Neural progenitor cell (in vitro differentiated cells): ENCODE measurements at regions not wholly inside any gene's neighbourhood (a gene's known extent, or its start where the extent isn't known, plus 50 kb on each side); places are given as distances from the start of the nearest gene placed in this dataset.

ENCODE experiments used
- EZH2 ChIP-seq: fragments of 200-600 bp; sonication (generic); IDR thresholded peaks from 2 replicates; pipeline ENCODE4 v1.6.1; 2017; ENCODE audit warnings: antibody characterized with exemption, mild to moderate bottlenecking, moderate library complexity
- EZH2phosphoT487 ChIP-seq: fragments of 200-600 bp; sonication (generic); IDR thresholded peaks from 2 replicates; pipeline ENCODE4 v1.6.1; 2017; ENCODE audit warnings: antibody characterized with exemption
- TF ChIP-seq, protein P1 (sequence below): fragments of 200-600 bp; sonication (generic); IDR thresholded peaks from 2 replicates; pipeline ENCODE4 v1.5.1; 2017; ENCODE audit warnings: antibody characterized with exemption, mild to moderate bottlenecking

- TF ChIP-seq, protein P1, sequence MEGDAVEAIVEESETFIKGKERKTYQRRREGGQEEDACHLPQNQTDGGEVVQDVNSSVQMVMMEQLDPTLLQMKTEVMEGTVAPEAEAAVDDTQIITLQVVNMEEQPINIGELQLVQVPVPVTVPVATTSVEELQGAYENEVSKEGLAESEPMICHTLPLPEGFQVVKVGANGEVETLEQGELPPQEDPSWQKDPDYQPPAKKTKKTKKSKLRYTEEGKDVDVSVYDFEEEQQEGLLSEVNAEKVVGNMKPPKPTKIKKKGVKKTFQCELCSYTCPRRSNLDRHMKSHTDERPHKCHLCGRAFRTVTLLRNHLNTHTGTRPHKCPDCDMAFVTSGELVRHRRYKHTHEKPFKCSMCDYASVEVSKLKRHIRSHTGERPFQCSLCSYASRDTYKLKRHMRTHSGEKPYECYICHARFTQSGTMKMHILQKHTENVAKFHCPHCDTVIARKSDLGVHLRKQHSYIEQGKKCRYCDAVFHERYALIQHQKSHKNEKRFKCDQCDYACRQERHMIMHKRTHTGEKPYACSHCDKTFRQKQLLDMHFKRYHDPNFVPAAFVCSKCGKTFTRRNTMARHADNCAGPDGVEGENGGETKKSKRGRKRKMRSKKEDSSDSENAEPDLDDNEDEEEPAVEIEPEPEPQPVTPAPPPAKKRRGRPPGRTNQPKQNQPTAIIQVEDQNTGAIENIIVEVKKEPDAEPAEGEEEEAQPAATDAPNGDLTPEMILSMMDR: no peak
- no peak for TF ChIP-seq EZH2
- no peak for TF ChIP-seq EZH2phosphoT487
Observed at GRCh38 chr16:76114681-76115080, 162.5 kb upstream of the CNTNAP4 start.
